HCT116 (cell line): ENCODE measurements at regions not wholly inside any gene's neighbourhood (a gene's known extent, or its start where the extent isn't known, plus 50 kb on each side); places are given as distances from the start of the nearest gene placed in this dataset.

Experiments used
- ATAC-seq: fragments of 200-7000 bp; cut with Tn5 transposase; 2 replicates; pipeline ENCODE4 v1.9.1; 2020; ENCODE audit warnings: mild to moderate bottlenecking, moderate library complexity
- BruUV-seq: library from RNA; stranded (reverse); fragments of 400-500 nt; replicated peaks from 2 replicates; lab custom pipeline; 2021; lab: Mats Ljungman, UMichigan
- CTCF ChIA-PET: fragments of 300-600 bp; sonication (Branson Sonifier 250); formaldehyde crosslinking; loops from one replicate; lab custom pipeline; 2021; ENCODE audit warnings: antibody characterized with exemption; lab: Charles Lee
- POLR2A ChIA-PET: fragments of 300-600, 350-600 bp; sonication (Branson Sonifier 250); formaldehyde crosslinking; loops from one replicate; lab custom pipeline; 2021; ENCODE audit warnings: antibody characterized with exemption; lab: Charles Lee
- RAD21 ChIA-PET, 2 experiments: fragments of 300-600 bp; sonication (Branson Sonifier 250); formaldehyde crosslinking; loops; one replicate each; lab custom pipeline; 2023; ENCODE audit warnings: low total read pairs in 2 of 2; ENCODE audit not compliant: uncharacterized antibody in 2 of 2, unreplicated experiment in 2 of 2, low non-redundant PET in 1 of 2; lab: Charles Lee
- DNase-seq: peaks from one replicate; pipeline ENCODE4 v3.0.0-alpha.2; 2010; ENCODE audit warnings: low read depth, low spot score
- H2AFZ ChIP-seq: fragments of 200-600 bp; shearing (Covaris generic), sonication (generic); 2 replicates; pipeline ENCODE4 v1.6.1; 2017; ENCODE audit warnings: low read depth, mixed run types, mixed read lengths, antibody characterized with exemption, low read length; ENCODE audit not compliant: poor library complexity, severe bottlenecking
- H3K27ac ChIP-seq: 2 replicates; pipeline ENCODE4 v1.5.1; 2012; ENCODE audit warnings: low read depth, low read length
- H3K27me3 ChIP-seq: fragments of 200-600 bp; sonication (generic); 2 replicates; pipeline ENCODE4 v1.6.1; 2016; ENCODE audit warnings: mixed run types, low read length, mixed read lengths; ENCODE audit not compliant: insufficient read depth
- H3K36me3 ChIP-seq, 2 experiments: fragments of 200-500 bp in 1 of 2; fragments of 200-600 bp in 1 of 2; sonication (Bioruptor generic) in 1 of 2; sonication (generic) in 1 of 2; 2 replicates each; pipeline versions ENCODE4 v1.5.1 to v1.6.1; 2014 to 2016; ENCODE audit warnings: low read length in 2 of 2, inconsistent platforms in 1 of 2, mixed read lengths in 1 of 2, mixed run types in 1 of 2; ENCODE audit not compliant: insufficient read depth in 2 of 2, control insufficient read depth in 1 of 2
- H3K4me1 ChIP-seq, 2 experiments: fragments of 200-600 bp in 1 of 2; sonication (generic) in 1 of 2; 2 replicates each; pipeline versions ENCODE4 v1.5.1 to v1.6.1; 2012 to 2017; ENCODE audit warnings: low read length in 2 of 2, inconsistent platforms in 1 of 2, mild to moderate bottlenecking in 1 of 2, mixed read lengths in 1 of 2, mixed run types in 1 of 2, moderate library complexity in 1 of 2; ENCODE audit not compliant: insufficient read depth in 2 of 2, control insufficient read depth in 1 of 2
- H3K4me2 ChIP-seq: fragments of 200-600 bp; sonication (generic); 2 replicates; pipeline ENCODE4 v1.6.1; 2017; ENCODE audit warnings: mixed run types, low read length, mixed read lengths
- H3K4me3 ChIP-seq, 2 experiments: fragments of 200-600 bp in 1 of 2; sonication (generic) in 1 of 2; replicated peaks in 1 of 2; 2 replicates each; pipeline ENCODE4 v1.5.1; 2011 to 2016; ENCODE audit warnings: low read length in 2 of 2, control low read depth in 1 of 2, low read depth in 1 of 2, mild to moderate bottlenecking in 1 of 2, mixed read lengths in 1 of 2, mixed run types in 1 of 2
- H3K79me2 ChIP-seq: fragments of 200-600 bp; sonication (generic); 2 replicates; pipeline ENCODE4 v1.6.1; 2017; ENCODE audit warnings: mild to moderate bottlenecking, mixed run types, low read length, moderate library complexity, mixed read lengths; ENCODE audit not compliant: insufficient read depth
- H3K9ac ChIP-seq: fragments of 200-600 bp; sonication (generic); 2 replicates; pipeline ENCODE4 v1.6.1; 2016; ENCODE audit warnings: low read length, mixed read lengths
- H3K9me2 ChIP-seq: fragments of 200-600 bp; sonication (generic), shearing (Covaris generic); 2 replicates; pipeline ENCODE4 v1.6.1; 2017; ENCODE audit warnings: mixed run types, mild to moderate bottlenecking, moderate library complexity; ENCODE audit not compliant: insufficient read depth
- H3K9me3 ChIP-seq, 2 experiments: fragments of 200-500 bp in 1 of 2; fragments of 200-600 bp in 1 of 2; sonication (Bioruptor generic) in 1 of 2; sonication (generic) in 1 of 2; 2 replicates each; pipeline ENCODE4 v1.6.1; 2014 to 2017; ENCODE audit warnings: low read length in 2 of 2, mixed read lengths in 2 of 2, inconsistent platforms in 1 of 2, low read depth in 1 of 2, mild to moderate bottlenecking in 1 of 2, mixed run types in 1 of 2, moderate library complexity in 1 of 2; ENCODE audit not compliant: control insufficient read depth in 1 of 2, insufficient read depth in 1 of 2
- H4K20me1 ChIP-seq: fragments of 200-600 bp; sonication (generic), shearing (Covaris generic); 2 replicates; pipeline ENCODE4 v1.6.1; 2017; ENCODE audit warnings: mixed run types, mild to moderate bottlenecking, moderate library complexity; ENCODE audit not compliant: insufficient read depth
- CEBPB ChIP-seq: IDR thresholded peaks from 2 replicates; pipeline ENCODE4 v1.6.1; 2012; ENCODE audit warnings: low read depth
- POLR2A ChIP-seq: IDR thresholded peaks from 2 replicates; pipeline ENCODE4 v1.7.0; 2011; ENCODE audit warnings: borderline replicate concordance; ENCODE audit not compliant: insufficient read depth, insufficient read length; ENCODE audit errors: extremely low read depth
- SIN3A ChIP-seq: IDR thresholded peaks from 2 replicates; pipeline ENCODE4 v1.6.1; 2012; ENCODE audit warnings: low read depth
- TCF7L2 ChIP-seq: IDR thresholded peaks from 2 replicates; pipeline ENCODE4 v1.7.0; 2011; ENCODE audit warnings: borderline replicate concordance, inconsistent platforms; ENCODE audit not compliant: insufficient read depth, insufficient read length; ENCODE audit errors: extremely low read depth
- ZNF274 ChIP-seq: fragments of 200-500 bp; sonication (Bioruptor generic); IDR thresholded peaks from 2 replicates; pipeline ENCODE4 v1.6.1; 2014; ENCODE audit warnings: mild to moderate bottlenecking, low read depth, low read length, inconsistent platforms
- intact Hi-C: fragments of 100-400 bp; cut with micrococcal nuclease; formaldehyde crosslinking; loops from 2 replicates; pipeline ENCODE4 v1.10.0; 2022
- TF ChIP-seq, protein P1 (sequence below): IDR thresholded peaks from 2 replicates; pipeline ENCODE4 v1.6.1; 2012; ENCODE audit warnings: low read depth
- TF ChIP-seq, protein P2 (sequence below), 3 experiments: fragments of 200-600 bp in 1 of 3; sonication (generic) in 1 of 3; IDR thresholded peaks in 2 of 3; conservative IDR thresholded peaks in 1 of 3; 2 replicates each; pipeline ENCODE4 v1.5.1; 2012 to 2017; ENCODE audit warnings: low read depth in 2 of 3, low read length in 2 of 3, antibody characterized with exemption in 1 of 3, borderline replicate concordance in 1 of 3, control low read depth in 1 of 3, mild to moderate bottlenecking in 1 of 3, mixed read lengths in 1 of 3, mixed run types in 1 of 3, moderate library complexity in 1 of 3; ENCODE audit not compliant: insufficient read depth in 1 of 3

DNA sequence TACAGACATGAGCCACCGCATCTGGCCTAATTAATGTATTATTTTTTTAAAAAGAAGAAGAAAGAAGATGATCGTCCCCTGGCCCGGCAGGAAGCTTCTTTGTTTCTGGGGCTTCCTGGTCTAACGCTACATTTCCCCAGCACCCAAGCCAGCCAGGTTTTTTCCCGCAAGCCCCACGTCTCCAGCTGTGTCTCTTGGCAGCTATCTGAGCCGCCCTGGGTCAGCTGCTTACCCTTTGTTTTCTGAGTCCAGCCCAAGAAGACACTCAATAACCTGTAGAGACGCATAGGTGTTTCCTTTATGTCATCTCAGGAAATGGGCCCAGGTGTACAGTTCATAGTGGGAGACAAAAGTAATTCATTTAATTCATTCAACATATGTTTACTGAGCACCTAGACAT, 110.2 kb downstream of the MTPAP start:
- intact Hi-C loops, result no loop called here
- ChIA-PET CTCF (no interaction called here), POLR2A (no interaction called here), RAD21 (no interaction called here)
- Histone ChIP-seq H3K9me3 (no peaks in the 10 kb centered on the region), H3K27ac (no peak overlapping the region), H2AFZ (no peak overlapping the region), H3K4me1 (no peaks in the 10 kb centered on the region), H3K27me3 (no peaks in the 10 kb centered on the region), H3K36me3 (no peaks in the 10 kb centered on the region), H3K4me2 (no peak overlapping the region), H3K9me2 (no peaks in the 10 kb centered on the region), H4K20me1 (no peaks in the 10 kb centered on the region), H3K9ac (no peak overlapping the region), H3K4me3 (no peak overlapping the region), H3K79me2 (no peaks in the 10 kb centered on the region)
- TF ChIP-seq ZNF274, result no peak
- no peak for TF ChIP-seq CEBPB
- TF ChIP-seq SIN3A, result no peak
- TF ChIP-seq TCF7L2, result no peak
- TF ChIP-seq POLR2A, result no peak
- TF ChIP-seq, protein P1, sequence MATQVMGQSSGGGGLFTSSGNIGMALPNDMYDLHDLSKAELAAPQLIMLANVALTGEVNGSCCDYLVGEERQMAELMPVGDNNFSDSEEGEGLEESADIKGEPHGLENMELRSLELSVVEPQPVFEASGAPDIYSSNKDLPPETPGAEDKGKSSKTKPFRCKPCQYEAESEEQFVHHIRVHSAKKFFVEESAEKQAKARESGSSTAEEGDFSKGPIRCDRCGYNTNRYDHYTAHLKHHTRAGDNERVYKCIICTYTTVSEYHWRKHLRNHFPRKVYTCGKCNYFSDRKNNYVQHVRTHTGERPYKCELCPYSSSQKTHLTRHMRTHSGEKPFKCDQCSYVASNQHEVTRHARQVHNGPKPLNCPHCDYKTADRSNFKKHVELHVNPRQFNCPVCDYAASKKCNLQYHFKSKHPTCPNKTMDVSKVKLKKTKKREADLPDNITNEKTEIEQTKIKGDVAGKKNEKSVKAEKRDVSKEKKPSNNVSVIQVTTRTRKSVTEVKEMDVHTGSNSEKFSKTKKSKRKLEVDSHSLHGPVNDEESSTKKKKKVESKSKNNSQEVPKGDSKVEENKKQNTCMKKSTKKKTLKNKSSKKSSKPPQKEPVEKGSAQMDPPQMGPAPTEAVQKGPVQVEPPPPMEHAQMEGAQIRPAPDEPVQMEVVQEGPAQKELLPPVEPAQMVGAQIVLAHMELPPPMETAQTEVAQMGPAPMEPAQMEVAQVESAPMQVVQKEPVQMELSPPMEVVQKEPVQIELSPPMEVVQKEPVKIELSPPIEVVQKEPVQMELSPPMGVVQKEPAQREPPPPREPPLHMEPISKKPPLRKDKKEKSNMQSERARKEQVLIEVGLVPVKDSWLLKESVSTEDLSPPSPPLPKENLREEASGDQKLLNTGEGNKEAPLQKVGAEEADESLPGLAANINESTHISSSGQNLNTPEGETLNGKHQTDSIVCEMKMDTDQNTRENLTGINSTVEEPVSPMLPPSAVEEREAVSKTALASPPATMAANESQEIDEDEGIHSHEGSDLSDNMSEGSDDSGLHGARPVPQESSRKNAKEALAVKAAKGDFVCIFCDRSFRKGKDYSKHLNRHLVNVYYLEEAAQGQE, result no peak
- TF ChIP-seq, protein P2, sequence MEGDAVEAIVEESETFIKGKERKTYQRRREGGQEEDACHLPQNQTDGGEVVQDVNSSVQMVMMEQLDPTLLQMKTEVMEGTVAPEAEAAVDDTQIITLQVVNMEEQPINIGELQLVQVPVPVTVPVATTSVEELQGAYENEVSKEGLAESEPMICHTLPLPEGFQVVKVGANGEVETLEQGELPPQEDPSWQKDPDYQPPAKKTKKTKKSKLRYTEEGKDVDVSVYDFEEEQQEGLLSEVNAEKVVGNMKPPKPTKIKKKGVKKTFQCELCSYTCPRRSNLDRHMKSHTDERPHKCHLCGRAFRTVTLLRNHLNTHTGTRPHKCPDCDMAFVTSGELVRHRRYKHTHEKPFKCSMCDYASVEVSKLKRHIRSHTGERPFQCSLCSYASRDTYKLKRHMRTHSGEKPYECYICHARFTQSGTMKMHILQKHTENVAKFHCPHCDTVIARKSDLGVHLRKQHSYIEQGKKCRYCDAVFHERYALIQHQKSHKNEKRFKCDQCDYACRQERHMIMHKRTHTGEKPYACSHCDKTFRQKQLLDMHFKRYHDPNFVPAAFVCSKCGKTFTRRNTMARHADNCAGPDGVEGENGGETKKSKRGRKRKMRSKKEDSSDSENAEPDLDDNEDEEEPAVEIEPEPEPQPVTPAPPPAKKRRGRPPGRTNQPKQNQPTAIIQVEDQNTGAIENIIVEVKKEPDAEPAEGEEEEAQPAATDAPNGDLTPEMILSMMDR (IDR thresholded peaks at IDR 0.05 in 2 of 3, conservative IDR thresholded peaks at IDR 0.05 in 1 of 3; ENCODE audit: borderline replicate concordance in 1 of 3, insufficient read depth in 1 of 3, low read depth in 2 of 3, low read length in 2 of 3), result no peak
- no TSS peak for BruUV-seq
- DNase-seq, result no peak
- ATAC-seq, result no peak
